ENCODE measurements at regions not wholly inside any gene's neighbourhood (a gene's known extent, or its start where the extent isn't known, plus 50 kb on each side); places are given as distances from the start of the nearest gene placed in this dataset.

DNA sequence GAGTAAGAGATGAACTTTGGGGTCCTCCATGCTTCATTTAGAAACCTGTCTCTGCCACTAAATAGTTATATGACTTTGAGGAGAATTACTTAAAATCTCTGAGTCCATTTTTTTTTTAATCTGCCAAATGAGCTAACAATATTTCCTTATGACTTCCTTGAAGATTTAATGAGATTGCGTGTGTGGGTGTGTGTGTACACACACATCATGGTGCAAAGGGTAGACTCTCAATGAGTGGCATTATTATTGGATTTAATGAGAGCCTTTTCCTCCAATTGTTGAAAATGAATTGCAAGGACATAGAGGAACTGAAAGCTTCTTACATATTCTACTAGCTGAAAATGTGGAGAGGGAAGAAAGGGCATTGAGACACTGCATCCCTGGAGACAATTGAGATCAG, 573.5 kb upstream of the LUZP2 start:
- TF ChIP-seq CTCF (IDR thresholded peaks at IDR 0.05), result no peak
- no peak for TF ChIP-seq POLR2AphosphoS5 (IDR thresholded peaks at IDR 0.05)

All from stomach (tissue), 4 donors.